ENCODE measurements at regions not wholly inside any gene's neighbourhood (a gene's known extent, or its start where the extent isn't known, plus 50 kb on each side); places are given as distances from the start of the nearest gene placed in this dataset.
"Not testable (repeated sequence)": the region's sequence is repeated elsewhere in the genome, so short reads cannot be mapped to it uniquely, and the experiment has no call there.

DNA sequence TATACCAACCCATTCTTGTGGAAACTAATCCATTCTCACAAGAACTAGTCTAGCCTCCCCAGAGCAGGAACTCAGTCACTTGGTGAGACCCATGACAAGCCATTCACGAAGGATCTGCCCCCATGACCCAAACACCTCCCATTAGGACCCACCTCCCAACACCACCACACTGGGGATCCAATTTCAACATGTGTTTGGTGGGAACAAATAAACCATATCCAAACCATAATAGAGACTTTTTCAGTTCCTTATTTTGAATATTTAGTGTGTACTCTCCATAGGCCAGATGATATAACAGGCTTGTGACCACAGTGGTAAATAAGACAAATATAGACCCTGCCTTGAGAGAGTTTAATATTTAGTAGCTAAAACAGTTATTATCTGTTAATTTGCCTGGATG lies 227.5 kb upstream of the SERP2 start:
- POLR2A ChIA-PET: no interaction called here
- DNase-seq (ENCODE audit: extremely low spot score): no peak
- CTCF ChIA-PET: no interaction called here
- no peak for TF ChIP-seq CTCF (IDR thresholded peaks at IDR 0.05; ENCODE audit: control extremely low read depth, extremely low read depth, low read depth, missing control alignments)

- ChIA-PET CTCF (interaction anchor here (0.9 to 1.6 kb wide), 2 partner anchors 14 to 22 kb away, joined by 3 read pairs; no protein-coding TSS in a partner anchor), POLR2A (no interaction called here)
- no peak for TF ChIP-seq CTCF (IDR thresholded peaks at IDR 0.05; ENCODE audit: control extremely low read depth, extremely low read depth, low read depth, missing control alignments)
- DNase-seq (ENCODE audit: extremely low spot score): no peak
These were observed 226.4 kb upstream of the SERP2 start for GRCh38 chr13:44147233-44147632.

GRCh38 chr13:44147648-44148047 lies 226.0 kb upstream of the SERP2 start:
- CTCF ChIA-PET: interaction anchor here (1.3 to 1.6 kb wide), 2 partner anchors 15 to 17 kb away, joined by 3 read pairs; no protein-coding TSS in a partner anchor
- TF ChIP-seq CTCF (IDR thresholded peaks at IDR 0.05; ENCODE audit: control extremely low read depth, extremely low read depth, low read depth, missing control alignments): no peak
- POLR2A ChIA-PET: no interaction called here
- no peak for DNase-seq (ENCODE audit: extremely low spot score)

GRCh38 chr13:44148159-44148914 lies 225.3 kb upstream of the SERP2 start:
- CTCF ChIA-PET: interaction anchor here (1.3 to 1.6 kb wide), 2 partner anchors 16 kb away, joined by 3 read pairs; no protein-coding TSS in a partner anchor
- TF ChIP-seq CTCF (IDR thresholded peaks at IDR 0.05; ENCODE audit: control extremely low read depth, extremely low read depth, low read depth, missing control alignments): no peak

GRCh38 chr13:44149231-44149630 lies 224.4 kb upstream of the SERP2 start:
- CTCF ChIA-PET; POLR2A ChIA-PET; DNase-seq (ENCODE audit: extremely low spot score): not testable (repeated sequence)

More at GRCh38 chr13:44148159-44148914, 225.3 kb upstream of the SERP2 start:
- no peak for DNase-seq (ENCODE audit: extremely low spot score)
- POLR2A ChIA-PET: no interaction called here

DNA sequence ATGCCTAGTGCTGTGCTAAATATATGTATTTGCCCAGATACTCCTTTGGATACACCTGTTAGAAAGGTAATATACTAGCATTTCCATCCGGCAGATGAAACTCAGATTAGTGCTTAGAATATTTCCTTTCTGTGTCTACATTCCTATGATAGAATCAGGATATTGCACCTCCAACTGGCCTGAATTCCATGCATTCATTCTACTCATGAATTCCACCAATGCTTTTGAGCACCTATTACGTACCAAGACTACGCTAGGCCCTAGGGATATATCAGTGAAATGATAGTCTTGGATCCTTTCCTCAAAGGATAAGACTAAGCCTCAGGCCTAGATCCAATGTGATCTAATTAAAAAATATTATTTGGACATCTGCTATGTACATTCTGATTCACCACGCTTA lies 223.8 kb upstream of the SERP2 start:
- POLR2A ChIA-PET: no interaction called here
- DNase-seq (ENCODE audit: extremely low spot score): no peak
- CTCF ChIA-PET: no interaction called here
- TF ChIP-seq CTCF (IDR thresholded peaks at IDR 0.05; ENCODE audit: control extremely low read depth, extremely low read depth, low read depth, missing control alignments): no peak

DNA sequence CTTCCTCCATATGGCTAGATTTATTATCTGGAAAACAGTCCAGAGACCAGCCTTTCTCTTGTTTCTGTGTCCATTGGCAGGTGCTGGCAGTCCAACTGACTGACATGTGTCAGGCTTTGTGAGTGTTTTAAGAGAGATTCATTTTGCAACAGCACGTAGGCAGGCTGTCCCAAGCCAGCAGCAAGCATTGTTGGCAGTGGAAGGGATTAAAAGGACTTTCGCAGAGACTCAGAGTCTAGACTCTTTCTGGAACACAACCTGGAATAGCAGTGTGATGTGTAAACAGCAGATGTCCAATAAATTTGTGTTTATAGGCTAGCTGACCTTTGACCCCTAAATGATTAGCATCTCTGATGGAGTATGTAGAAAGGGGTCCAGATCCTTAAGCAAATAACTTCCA lies 222.2 kb upstream of the SERP2 start:
- TF ChIP-seq CTCF (IDR thresholded peaks at IDR 0.05; ENCODE audit: control extremely low read depth, extremely low read depth, low read depth, missing control alignments): no peak
- ChIA-PET POLR2A (no interaction called here), CTCF (no interaction called here)
- no peak for DNase-seq (ENCODE audit: extremely low spot score)

All from GM10248 (cell line).